Peyer's patch (tissue), 4 donors: ENCODE measurements at regions not wholly inside any gene's neighbourhood (a gene's known extent, or its start where the extent isn't known, plus 50 kb on each side); places are given as distances from the start of the nearest gene placed in this dataset.

Experiments used
- POLR2A ChIP-seq, 2 donors: fragments of 450-650 bp; IDR thresholded peaks; one replicate each; pipeline ENCODE4 v1.5.1; 2017; ENCODE audit warnings: antibody characterized with exemption in 2 of 2, mild to moderate bottlenecking in 2 of 2, moderate library complexity in 2 of 2
- TF ChIP-seq, protein P1 (sequence below), 6 experiments: fragments of 450-650 bp in 4 of 6; fragments of 200-600 bp in 2 of 6; sonication (generic) in 1 of 6; IDR thresholded peaks; one replicate each; pipeline ENCODE4 v1.5.1; 2017 to 2019; ENCODE audit warnings: antibody characterized with exemption in 6 of 6, mild to moderate bottlenecking in 3 of 6, moderate library complexity in 1 of 6

DNA sequence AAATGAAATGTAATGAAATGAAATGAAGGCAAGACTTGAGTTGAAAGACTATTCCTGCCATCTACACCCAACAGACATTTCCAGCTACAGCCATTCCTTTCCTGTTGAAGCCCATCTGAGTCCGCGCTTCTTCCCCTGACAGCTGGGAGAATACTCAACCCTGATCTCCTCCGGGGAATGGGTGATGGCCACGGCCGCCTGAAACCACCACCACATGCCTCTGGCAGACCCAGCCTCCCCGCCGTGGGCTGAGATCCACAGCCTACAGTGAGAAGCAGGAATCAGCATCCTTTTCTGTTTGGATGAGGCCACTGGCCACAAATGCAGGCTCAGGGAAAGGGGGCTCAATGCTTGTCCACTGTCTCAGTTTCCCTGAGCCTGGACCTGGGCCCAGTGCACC is 130.3 kb downstream of the NCOR2 start:
- no peak for TF ChIP-seq POLR2A (IDR thresholded peaks at IDR 0.05)
- TF ChIP-seq, protein P1, sequence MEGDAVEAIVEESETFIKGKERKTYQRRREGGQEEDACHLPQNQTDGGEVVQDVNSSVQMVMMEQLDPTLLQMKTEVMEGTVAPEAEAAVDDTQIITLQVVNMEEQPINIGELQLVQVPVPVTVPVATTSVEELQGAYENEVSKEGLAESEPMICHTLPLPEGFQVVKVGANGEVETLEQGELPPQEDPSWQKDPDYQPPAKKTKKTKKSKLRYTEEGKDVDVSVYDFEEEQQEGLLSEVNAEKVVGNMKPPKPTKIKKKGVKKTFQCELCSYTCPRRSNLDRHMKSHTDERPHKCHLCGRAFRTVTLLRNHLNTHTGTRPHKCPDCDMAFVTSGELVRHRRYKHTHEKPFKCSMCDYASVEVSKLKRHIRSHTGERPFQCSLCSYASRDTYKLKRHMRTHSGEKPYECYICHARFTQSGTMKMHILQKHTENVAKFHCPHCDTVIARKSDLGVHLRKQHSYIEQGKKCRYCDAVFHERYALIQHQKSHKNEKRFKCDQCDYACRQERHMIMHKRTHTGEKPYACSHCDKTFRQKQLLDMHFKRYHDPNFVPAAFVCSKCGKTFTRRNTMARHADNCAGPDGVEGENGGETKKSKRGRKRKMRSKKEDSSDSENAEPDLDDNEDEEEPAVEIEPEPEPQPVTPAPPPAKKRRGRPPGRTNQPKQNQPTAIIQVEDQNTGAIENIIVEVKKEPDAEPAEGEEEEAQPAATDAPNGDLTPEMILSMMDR (IDR thresholded peaks at IDR 0.05): no peak
